ENCODE measurements at regions not wholly inside any gene's neighbourhood (a gene's known extent, or its start where the extent isn't known, plus 50 kb on each side); places are given as distances from the start of the nearest gene placed in this dataset.
"Not testable (repeated sequence)": the region's sequence is repeated elsewhere in the genome, so short reads cannot be mapped to it uniquely, and the experiment has no call there.

- DNase-seq, result no peak
Observed at GRCh38 chr13:90428522-90429210, 918.8 kb upstream of the MIR17HG start.

DNA sequence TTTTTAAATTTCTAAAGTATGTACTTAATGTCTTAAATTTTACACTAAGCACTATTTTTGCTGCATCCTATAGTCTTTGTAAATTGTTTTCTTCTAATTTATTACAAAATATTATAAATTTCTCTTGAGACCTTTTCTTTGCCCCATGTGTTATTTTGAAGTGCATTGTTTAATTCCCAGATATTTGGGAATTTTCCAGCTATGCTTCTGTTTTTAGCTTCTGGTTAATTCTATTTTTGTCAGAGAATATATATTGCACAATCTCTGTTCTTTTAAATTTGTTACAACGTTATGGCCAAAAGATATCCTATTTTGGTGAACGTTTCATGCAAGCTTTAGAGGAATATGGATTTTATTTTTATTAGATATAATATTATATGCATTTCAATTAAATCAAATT, 917.4 kb upstream of the MIR17HG start:
- DNase-seq, result no peak

GRCh38 chr13:90436697-90437096, 910.8 kb upstream of the MIR17HG start:
- no peak for DNase-seq

DNA sequence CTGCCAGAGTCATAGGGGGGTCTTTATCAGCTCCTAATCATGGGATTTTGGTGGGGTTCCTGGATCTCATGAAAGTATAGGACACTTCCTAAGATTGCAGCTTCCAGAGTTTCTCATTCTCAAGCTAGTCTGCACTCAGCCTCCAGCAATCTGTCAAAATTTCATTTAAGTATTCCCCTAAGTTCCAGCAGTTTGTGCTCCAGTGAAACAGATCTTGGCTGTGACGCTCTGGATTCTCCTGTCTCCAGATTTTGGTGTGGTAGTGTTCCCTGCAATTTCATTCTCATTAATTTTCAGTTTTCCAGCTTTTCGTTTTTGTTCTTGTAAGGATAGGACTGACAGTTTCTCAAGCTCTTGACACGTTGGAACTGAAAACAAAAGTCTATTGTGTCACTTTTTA, 908.9 kb upstream of the MIR17HG start:
- DNase-seq, result no peak

- DNase-seq, result no peak
Observed at GRCh38 chr13:90443268-90443667, 904.2 kb upstream of the MIR17HG start.

DNA sequence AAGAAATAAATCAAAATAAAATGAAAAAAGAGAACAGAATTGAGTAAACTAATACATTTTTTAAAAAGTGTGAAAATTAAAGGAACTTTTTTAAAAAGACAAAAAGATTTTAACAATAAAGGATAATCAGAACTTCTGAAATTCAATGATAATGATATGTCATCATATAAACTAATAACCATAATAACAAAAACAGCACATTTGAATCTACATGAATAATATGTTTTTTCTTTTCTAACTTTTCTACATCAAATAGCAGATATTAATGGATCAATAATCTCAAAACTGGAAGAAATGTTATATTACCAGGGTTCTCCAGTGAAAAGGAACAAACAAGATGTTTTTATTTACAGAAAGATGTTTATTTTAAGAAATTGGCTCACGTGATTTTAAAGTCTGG, 903.3 kb upstream of the MIR17HG start:
- DNase-seq, result no peak

DNA sequence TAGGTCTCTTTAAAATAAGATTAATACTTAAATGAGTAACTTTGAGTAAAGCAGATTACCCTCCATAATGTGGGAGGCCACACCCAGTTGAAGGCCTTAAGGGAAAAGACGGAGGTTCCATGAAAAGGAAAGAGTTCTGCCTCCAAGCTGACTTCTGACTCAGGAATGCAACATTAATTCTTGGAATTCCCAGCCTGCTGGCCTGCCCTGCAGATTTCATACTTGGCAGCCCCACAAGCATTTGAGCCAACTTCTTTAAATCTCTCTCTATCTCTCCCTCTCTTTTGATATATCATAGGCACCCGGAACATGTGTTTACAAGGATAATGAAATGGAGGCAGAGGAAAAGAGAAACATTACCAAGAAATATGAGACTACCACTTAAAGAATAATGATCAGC, 902.3 kb upstream of the MIR17HG start:
- DNase-seq, result no peak

GRCh38 chr13:90447034-90447733, 900.3 kb upstream of the MIR17HG start:
- no peak for DNase-seq

- DNase-seq, result no peak
Observed at GRCh38 chr13:90447734-90448101, 899.8 kb upstream of the MIR17HG start.

DNA sequence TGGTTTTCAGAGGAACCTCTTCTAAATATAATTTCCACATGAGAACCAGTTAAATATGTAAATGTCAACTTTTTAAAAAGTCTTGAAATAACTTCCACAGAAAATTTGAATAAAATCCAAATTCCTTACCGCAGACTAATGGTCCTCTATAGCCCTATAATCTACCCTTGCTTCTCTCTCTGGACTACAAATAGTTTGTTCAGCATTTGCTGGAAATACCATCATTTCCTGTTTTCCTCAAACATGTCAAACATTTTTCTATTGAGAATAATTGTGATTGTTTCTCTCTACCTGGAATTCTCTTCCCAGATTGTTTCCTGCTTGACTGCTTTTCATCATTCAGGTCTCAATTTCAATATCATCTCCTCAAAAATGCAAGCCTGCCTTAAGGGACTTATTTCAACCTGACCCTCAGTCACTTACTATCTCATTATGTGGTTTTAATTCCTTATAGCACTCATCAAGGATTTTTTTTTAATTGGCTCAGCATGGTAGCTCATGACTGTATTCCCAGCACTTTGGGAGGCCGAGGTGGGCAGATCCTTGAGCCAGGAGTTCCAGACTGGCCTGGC, 898.9 kb upstream of the MIR17HG start:
- DNase-seq, result no peak

DNA sequence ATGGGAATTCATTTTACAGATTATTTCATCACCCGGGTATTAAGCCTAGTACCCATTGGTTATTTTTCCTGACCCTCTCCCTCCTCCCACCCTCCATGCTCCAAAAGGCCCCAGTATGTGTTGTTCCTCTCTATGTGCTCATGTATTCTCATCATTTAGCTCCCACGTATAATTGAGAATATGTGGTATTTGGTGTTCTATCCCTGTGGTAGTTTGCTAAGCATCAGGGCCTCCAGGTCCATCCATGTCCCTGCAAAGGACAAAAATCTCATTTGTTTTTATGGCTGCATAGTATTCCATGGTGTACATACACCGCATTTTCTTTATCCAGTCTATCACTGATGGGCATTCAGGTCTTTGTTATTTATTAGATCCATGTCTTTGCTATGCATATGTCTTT, 894.1 kb upstream of the MIR17HG start:
- DNase-seq, result no peak

- no peak for DNase-seq
Observed at GRCh38 chr13:90454002-90454636, 893.4 kb upstream of the MIR17HG start.

DNA sequence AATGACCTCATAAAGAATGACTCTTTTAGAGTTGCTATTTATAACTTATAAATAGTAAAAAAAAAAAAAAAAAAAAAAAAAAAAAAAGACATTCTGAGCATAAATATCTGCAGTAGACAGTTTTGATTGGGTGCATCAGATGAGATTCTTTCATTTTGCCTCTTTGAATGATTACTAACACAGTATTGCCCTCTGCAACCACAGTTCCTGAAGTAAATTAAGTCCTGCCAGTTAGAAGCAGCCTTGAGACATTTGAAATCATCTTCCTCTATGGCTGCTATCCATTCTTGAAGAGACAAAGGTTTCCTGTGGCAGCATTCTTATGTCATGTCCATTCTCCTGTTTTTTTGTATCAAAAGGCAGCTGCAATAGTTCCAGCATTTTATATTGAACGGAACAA, 892.4 kb upstream of the MIR17HG start:
- DNase-seq, result no peak

DNA sequence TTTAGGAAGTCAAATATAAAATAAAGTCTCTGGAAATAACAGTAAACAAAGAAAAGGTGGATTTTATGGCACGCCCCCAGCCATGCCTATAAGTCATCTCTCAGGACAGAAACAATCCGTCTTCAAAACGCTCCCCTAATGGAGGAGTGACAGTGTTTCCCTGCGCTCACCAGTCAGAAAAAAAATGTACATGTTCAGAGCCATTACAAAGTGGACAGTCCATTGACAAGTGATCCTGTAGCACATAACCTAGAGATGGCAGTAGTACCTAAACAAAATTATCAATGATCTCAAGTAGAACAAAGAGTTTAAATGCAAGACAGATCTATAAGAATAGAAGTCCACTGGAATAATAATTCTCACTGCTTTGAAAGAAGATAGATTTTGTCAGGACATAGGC, 891.7 kb upstream of the MIR17HG start:
- no peak for DNase-seq

DNA sequence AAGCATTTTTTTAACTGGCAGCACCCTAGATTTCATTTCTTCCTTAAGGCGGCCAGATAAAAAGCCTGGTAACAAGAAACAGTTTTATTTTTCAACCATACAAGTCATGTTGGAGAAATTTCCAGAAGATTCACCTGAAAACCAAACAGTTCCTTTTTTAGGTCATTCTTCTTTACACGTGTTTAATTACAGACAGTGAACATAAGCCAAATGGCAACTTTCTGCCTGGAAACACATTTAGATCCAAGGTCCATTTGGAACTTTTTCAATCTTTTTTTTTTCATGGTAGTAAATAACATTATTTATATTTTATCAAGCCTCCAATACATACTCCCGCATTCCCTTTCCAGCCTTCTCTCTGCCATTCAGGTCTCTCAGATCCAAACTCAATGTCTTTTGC, 886.1 kb upstream of the MIR17HG start:
- DNase-seq, result no peak

DNA sequence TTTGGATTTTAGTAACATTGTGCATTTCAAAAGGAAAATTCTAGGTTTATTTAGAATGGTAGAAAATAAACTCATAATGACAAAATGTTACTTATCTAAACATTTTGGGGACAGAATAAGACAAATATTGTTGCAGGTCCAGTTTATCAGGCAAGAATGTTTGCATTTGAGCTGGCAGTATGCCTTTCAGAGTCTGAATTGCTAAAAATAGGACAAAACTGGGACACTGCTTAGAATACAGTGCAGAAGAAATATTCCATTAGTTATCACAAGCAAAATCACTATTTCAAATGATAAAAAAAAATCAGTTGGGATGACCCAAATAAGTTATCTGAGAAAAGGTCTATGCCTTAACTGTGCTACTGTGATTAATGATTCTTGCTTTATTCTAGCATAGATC, 870.3 kb upstream of the MIR17HG start:
- no peak for DNase-seq

GRCh38 chr13:90483906-90484305, 863.6 kb upstream of the MIR17HG start:
- DNase-seq, result no peak

DNA sequence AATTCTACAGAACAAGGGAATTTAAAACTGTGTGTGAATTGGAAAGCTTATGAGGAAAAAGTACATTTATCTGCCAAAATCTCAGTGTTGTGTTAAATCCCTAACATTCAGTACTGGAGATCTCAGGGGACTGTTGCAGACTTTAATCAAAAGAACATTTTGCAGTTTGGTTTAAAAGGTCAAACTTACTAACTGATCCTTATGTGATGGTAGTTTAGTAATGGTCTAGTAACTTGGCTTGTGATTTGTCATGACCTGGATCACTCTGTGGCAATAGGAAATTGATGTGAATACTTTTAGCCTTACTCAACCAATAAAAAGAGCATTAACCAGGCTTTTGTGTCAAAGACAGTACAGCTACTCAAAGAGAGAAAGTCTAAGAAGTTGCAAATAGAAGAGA, 862.1 kb upstream of the MIR17HG start:
- no peak for DNase-seq

- DNase-seq, result no peak
Observed at GRCh38 chr13:90492872-90493271, 854.6 kb upstream of the MIR17HG start.

DNA sequence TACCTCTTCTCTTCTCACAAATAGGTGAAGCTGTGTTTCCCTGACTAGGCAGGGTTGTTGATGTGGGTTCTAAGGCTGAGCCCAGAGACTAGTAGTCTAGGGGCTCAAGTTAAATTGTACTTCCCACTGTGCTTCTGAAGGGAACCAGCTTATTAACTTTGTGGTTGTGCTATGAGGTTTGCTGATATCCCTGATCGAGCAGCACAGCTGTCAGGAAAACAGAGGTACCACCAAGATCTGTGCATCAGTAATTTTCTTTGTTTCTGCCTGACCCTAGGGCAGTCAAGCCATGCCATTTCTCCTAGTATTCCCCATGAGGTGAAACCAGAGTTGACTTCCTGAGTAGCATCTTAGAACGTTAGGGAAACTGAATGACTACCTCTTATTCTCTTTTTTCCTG, 853.8 kb upstream of the MIR17HG start:
- DNase-seq, result no peak

- DNase-seq, result not testable (repeated sequence)
Observed at GRCh38 chr13:90494849-90495248, 852.6 kb upstream of the MIR17HG start.

GRCh38 chr13:90498096-90498495, 849.4 kb upstream of the MIR17HG start:
- DNase-seq, result no peak

GRCh38 chr13:90498816-90499215, 848.7 kb upstream of the MIR17HG start:
- DNase-seq, result no peak

Measured in hypothalamus (tissue), 51 donors.